GM23338 (cell line): ENCODE measurements at regions not wholly inside any gene's neighbourhood (a gene's known extent, or its start where the extent isn't known, plus 50 kb on each side); places are given as distances from the start of the nearest gene placed in this dataset.

Experiments used
- ATAC-seq: fragments of 200-7000 bp; cut with Tn5 transposase; 3 replicates; pipeline ENCODE4 v1.9.1; 2020
- DNase-seq: peaks from one replicate; pipeline ENCODE4 v3.0.0-alpha.2; 2015; ENCODE audit warnings: low spot score
- H2AFZ ChIP-seq: fragments of 200-600 bp; sonication (generic); 2 replicates; pipeline ENCODE4 v1.8.0; 2016; ENCODE audit warnings: antibody characterized with exemption, mild to moderate bottlenecking, moderate library complexity
- H3F3A ChIP-seq: fragments of 200-600 bp; sonication (generic); replicated peaks from 2 replicates; pipeline ENCODE4 v1.8.0; 2017; ENCODE audit warnings: antibody characterized with exemption, mixed run types, low read depth
- H3K27ac ChIP-seq: fragments of 200-600 bp; sonication (generic); 2 replicates; pipeline ENCODE4 v1.6.1; 2016; ENCODE audit warnings: low read depth
- H3K27me3 ChIP-seq: fragments of 200-600 bp; sonication (generic); 2 replicates; pipeline ENCODE4 v1.8.0; 2016; ENCODE audit warnings: mild to moderate bottlenecking, mixed run types, moderate library complexity; ENCODE audit not compliant: insufficient read depth
- H3K36me3 ChIP-seq: fragments of 200-600 bp; sonication (generic); 2 replicates; pipeline ENCODE4 v1.8.0; 2016; ENCODE audit warnings: mild to moderate bottlenecking; ENCODE audit not compliant: insufficient read depth
- H3K4me1 ChIP-seq: fragments of 200-600 bp; sonication (generic); 2 replicates; pipeline ENCODE4 v1.8.0; 2016; ENCODE audit warnings: mild to moderate bottlenecking, moderate library complexity; ENCODE audit not compliant: insufficient read depth
- H3K4me2 ChIP-seq: fragments of 200-600 bp; sonication (generic); 2 replicates; pipeline ENCODE4 v1.7.1; 2017; ENCODE audit warnings: mixed run types
- H3K4me3 ChIP-seq: fragments of 200-600 bp; sonication (generic); 2 replicates; pipeline ENCODE4 v1.6.1; 2016; ENCODE audit warnings: mixed run types
- H3K79me2 ChIP-seq: fragments of 200-600 bp; sonication (generic); replicated peaks from 2 replicates; pipeline ENCODE4 v1.8.0; 2017; ENCODE audit warnings: mild to moderate bottlenecking; ENCODE audit not compliant: insufficient read depth
- H3K9me2 ChIP-seq: fragments of 200-600 bp; sonication (generic); 2 replicates; pipeline ENCODE4 v1.8.0; 2017; ENCODE audit not compliant: insufficient read depth
- H4K20me1 ChIP-seq: fragments of 200-600 bp; sonication (generic); replicated peaks from 2 replicates; pipeline ENCODE4 v1.8.0; 2017; ENCODE audit warnings: mild to moderate bottlenecking; ENCODE audit not compliant: insufficient read depth
- H3K27ac Mint-ChIP-seq: 2 replicates; pipeline ENCODE4 v1.8.0; 2020; ENCODE audit warnings: inconsistent platforms, mild to moderate bottlenecking, moderate library complexity, mixed read lengths
- H3K27me3 Mint-ChIP-seq: 3 replicates; pipeline ENCODE4 v1.8.0; 2022; ENCODE audit warnings: low read depth, mild to moderate bottlenecking, moderate library complexity, mixed read lengths, inconsistent platforms; ENCODE audit not compliant: insufficient read depth, poor library complexity
- H3K36me3 Mint-ChIP-seq: 3 replicates; pipeline ENCODE4 v1.8.0; 2021; ENCODE audit warnings: low read depth, mild to moderate bottlenecking, inconsistent platforms, moderate library complexity, mixed read lengths
- H3K4me1 Mint-ChIP-seq: 3 replicates; pipeline ENCODE4 v1.8.0; 2020; ENCODE audit warnings: mild to moderate bottlenecking, inconsistent platforms, mixed read lengths
- H3K4me3 Mint-ChIP-seq: 3 replicates; pipeline ENCODE4 v1.8.0; 2021; ENCODE audit warnings: moderate library complexity, mild to moderate bottlenecking, inconsistent platforms, mixed read lengths
- H3K9me3 Mint-ChIP-seq: 3 replicates; pipeline ENCODE4 v1.8.0; 2020; ENCODE audit warnings: moderate library complexity, mild to moderate bottlenecking, inconsistent platforms, mixed read lengths
- CREB1 ChIP-seq: fragments of 250-450 bp; sonication (Bioruptor Pico); IDR thresholded peaks from 2 replicates; pipeline ENCODE4 v1.5.0; 2020; ENCODE audit warnings: low read depth, mild to moderate bottlenecking, moderate library complexity
- EZH2 ChIP-seq: fragments of 200-600 bp; sonication (generic); IDR thresholded peaks from one replicate; pipeline ENCODE4 v1.8.0; 2017; ENCODE audit warnings: antibody characterized with exemption, mild to moderate bottlenecking, low read depth; ENCODE audit not compliant: unreplicated experiment
- EZH2phosphoT487 ChIP-seq: fragments of 200-600 bp; sonication (generic); IDR thresholded peaks from one replicate; pipeline ENCODE4 v1.8.1; 2018; ENCODE audit warnings: antibody characterized with exemption; ENCODE audit not compliant: unreplicated experiment
- JUNB ChIP-seq: IDR thresholded peaks from one replicate; pipeline ENCODE4 v1.6.1; 2016; ENCODE audit warnings: antibody characterized with exemption; ENCODE audit not compliant: unreplicated experiment
- NANOG ChIP-seq: IDR thresholded peaks from 2 replicates; pipeline ENCODE4 v1.6.1; 2016; ENCODE audit warnings: antibody characterized with exemption, borderline replicate concordance
- POLR2AphosphoS5 ChIP-seq: IDR thresholded peaks from 2 replicates; pipeline ENCODE4 v1.6.1; 2016; ENCODE audit warnings: antibody characterized with exemption, low read depth
- STAT1 ChIP-seq: IDR thresholded peaks from one replicate; pipeline ENCODE4 v1.6.1; 2016; ENCODE audit warnings: antibody characterized with exemption; ENCODE audit not compliant: unreplicated experiment
- ZNF114 ChIP-seq: fragments of 250-450 bp; sonication (Bioruptor Pico); IDR thresholded peaks from 2 replicates; pipeline ENCODE4 v1.5.0; 2020; ENCODE audit warnings: mild to moderate bottlenecking, moderate library complexity
- ZNF331 ChIP-seq: fragments of 250-450 bp; sonication (Bioruptor Pico); IDR thresholded peaks from 2 replicates; pipeline ENCODE4 v1.5.0; 2020; ENCODE audit warnings: low read depth, mild to moderate bottlenecking, moderate library complexity
- TF ChIP-seq, protein P1 (sequence below): fragments of 250-450 bp; sonication (Bioruptor Pico); IDR thresholded peaks from 2 replicates; pipeline ENCODE4 v1.5.0; 2020; ENCODE audit warnings: mild to moderate bottlenecking, moderate library complexity
- TF ChIP-seq, protein P2 (sequence below), 2 experiments: fragments of 200-600 bp in 1 of 2; sonication (generic) in 1 of 2; conservative IDR thresholded peaks; 2 replicates each; pipeline versions ENCODE4 v1.5.1 to v1.6.1; 2016 to 2017; ENCODE audit warnings: antibody characterized with exemption in 2 of 2, low read depth in 2 of 2, mild to moderate bottlenecking in 2 of 2, moderate library complexity in 1 of 2
- TF ChIP-seq, protein P3 (sequence below): IDR thresholded peaks from one replicate; pipeline ENCODE4 v1.6.1; 2018; ENCODE audit warnings: antibody characterized with exemption; ENCODE audit not compliant: unreplicated experiment
- TF ChIP-seq, protein P4 (sequence below): IDR thresholded peaks from 2 replicates; pipeline ENCODE4 v1.6.1; 2016; ENCODE audit warnings: antibody characterized with exemption

DNA sequence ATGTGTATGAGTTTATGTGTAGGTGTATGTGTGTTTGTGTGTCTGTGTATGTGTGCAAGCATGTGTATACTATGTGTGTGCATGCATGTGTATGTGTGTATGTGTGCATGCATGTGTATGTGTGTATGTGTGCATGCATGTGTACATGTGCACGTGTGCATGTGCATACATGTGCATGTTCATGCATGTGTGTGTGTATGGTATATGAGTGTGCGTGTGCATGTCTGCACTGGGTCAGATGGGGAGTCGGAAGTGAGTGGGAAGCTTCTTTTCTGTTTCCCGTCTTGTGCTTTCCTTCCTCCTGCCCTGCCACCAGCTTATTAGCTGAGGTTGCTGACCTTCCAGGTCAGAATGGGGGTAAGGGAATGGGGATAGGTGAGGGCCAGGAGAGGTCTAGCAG is 174.7 kb downstream of the MAP2K4 start:
- no peaks in the 10 kb centered on the region for H3K27me3 ChIP-seq
- H2AFZ ChIP-seq, result no peak overlapping the region
- no peaks in the 10 kb centered on the region for H3F3A ChIP-seq
- no peaks in the 10 kb centered on the region for H3K9me2 ChIP-seq
- Mint-ChIP-seq H3K9me3 (no peaks in the 10 kb centered on the region), H3K4me3 (no peak overlapping the region), H3K4me1 (no peaks in the 10 kb centered on the region), H3K27me3 (peaks cover 2% of the 10 kb centered on the region), H3K27ac (no peak overlapping the region), H3K36me3 (no peaks in the 10 kb centered on the region)
- no peaks in the 10 kb centered on the region for H3K79me2 ChIP-seq
- no peak for ATAC-seq
- DNase-seq, result no peak
- no peaks in the 10 kb centered on the region for H4K20me1 ChIP-seq
- no peak overlapping the region for H3K4me2 ChIP-seq
- no peak overlapping the region for H3K4me3 ChIP-seq
- no peaks in the 10 kb centered on the region for H3K4me1 ChIP-seq
- no peak overlapping the region for H3K27ac ChIP-seq
- no peaks in the 10 kb centered on the region for H3K36me3 ChIP-seq
- TF ChIP-seq ZNF114, result no peak
- TF ChIP-seq, protein P1, sequence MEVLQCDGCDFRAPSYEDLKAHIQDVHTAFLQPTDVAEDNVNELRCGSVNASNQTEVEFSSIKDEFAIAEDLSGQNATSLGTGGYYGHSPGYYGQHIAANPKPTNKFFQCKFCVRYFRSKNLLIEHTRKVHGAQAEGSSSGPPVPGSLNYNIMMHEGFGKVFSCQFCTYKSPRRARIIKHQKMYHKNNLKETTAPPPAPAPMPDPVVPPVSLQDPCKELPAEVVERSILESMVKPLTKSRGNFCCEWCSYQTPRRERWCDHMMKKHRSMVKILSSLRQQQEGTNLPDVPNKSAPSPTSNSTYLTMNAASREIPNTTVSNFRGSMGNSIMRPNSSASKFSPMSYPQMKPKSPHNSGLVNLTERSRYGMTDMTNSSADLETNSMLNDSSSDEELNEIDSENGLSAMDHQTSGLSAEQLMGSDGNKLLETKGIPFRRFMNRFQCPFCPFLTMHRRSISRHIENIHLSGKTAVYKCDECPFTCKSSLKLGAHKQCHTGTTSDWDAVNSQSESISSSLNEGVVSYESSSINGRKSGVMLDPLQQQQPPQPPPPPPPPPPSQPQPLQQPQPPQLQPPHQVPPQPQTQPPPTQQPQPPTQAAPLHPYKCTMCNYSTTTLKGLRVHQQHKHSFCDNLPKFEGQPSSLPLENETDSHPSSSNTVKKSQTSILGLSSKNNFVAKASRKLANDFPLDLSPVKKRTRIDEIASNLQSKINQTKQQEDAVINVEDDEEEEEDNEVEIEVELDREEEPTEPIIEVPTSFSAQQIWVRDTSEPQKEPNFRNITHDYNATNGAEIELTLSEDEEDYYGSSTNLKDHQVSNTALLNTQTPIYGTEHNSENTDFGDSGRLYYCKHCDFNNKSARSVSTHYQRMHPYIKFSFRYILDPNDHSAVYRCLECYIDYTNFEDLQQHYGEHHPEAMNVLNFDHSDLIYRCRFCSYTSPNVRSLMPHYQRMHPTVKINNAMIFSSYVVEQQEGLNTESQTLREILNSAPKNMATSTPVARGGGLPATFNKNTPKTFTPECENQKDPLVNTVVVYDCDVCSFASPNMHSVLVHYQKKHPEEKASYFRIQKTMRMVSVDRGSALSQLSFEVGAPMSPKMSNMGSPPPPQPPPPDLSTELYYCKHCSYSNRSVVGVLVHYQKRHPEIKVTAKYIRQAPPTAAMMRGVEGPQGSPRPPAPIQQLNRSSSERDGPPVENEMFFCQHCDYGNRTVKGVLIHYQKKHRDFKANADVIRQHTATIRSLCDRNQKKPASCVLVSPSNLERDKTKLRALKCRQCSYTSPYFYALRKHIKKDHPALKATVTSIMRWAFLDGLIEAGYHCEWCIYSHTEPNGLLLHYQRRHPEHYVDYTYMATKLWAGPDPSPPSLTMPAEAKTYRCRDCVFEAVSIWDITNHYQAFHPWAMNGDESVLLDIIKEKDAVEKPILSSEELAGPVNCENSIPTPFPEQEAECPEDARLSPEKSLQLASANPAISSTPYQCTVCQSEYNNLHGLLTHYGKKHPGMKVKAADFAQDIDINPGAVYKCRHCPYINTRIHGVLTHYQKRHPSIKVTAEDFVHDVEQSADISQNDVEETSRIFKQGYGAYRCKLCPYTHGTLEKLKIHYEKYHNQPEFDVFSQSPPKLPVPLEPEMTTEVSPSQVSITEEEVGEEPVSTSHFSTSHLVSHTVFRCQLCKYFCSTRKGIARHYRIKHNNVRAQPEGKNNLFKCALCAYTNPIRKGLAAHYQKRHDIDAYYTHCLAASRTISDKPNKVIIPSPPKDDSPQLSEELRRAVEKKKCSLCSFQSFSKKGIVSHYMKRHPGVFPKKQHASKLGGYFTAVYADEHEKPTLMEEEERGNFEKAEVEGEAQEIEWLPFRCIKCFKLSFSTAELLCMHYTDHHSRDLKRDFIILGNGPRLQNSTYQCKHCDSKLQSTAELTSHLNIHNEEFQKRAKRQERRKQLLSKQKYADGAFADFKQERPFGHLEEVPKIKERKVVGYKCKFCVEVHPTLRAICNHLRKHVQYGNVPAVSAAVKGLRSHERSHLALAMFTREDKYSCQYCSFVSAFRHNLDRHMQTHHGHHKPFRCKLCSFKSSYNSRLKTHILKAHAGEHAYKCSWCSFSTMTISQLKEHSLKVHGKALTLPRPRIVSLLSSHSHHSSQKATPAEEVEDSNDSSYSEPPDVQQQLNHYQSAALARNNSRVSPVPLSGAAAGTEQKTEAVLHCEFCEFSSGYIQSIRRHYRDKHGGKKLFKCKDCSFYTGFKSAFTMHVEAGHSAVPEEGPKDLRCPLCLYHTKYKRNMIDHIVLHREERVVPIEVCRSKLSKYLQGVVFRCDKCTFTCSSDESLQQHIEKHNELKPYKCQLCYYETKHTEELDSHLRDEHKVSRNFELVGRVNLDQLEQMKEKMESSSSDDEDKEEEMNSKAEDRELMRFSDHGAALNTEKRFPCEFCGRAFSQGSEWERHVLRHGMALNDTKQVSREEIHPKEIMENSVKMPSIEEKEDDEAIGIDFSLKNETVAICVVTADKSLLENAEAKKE (CRISPR knock-in tag), result no peak
- TF ChIP-seq JUNB, result no peak
- TF ChIP-seq EZH2, result no peak
- TF ChIP-seq, protein P2, sequence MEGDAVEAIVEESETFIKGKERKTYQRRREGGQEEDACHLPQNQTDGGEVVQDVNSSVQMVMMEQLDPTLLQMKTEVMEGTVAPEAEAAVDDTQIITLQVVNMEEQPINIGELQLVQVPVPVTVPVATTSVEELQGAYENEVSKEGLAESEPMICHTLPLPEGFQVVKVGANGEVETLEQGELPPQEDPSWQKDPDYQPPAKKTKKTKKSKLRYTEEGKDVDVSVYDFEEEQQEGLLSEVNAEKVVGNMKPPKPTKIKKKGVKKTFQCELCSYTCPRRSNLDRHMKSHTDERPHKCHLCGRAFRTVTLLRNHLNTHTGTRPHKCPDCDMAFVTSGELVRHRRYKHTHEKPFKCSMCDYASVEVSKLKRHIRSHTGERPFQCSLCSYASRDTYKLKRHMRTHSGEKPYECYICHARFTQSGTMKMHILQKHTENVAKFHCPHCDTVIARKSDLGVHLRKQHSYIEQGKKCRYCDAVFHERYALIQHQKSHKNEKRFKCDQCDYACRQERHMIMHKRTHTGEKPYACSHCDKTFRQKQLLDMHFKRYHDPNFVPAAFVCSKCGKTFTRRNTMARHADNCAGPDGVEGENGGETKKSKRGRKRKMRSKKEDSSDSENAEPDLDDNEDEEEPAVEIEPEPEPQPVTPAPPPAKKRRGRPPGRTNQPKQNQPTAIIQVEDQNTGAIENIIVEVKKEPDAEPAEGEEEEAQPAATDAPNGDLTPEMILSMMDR (conservative IDR thresholded peaks at IDR 0.05; ENCODE audit: low read depth in 2 of 2), result no peak
- TF ChIP-seq STAT1, result no peak
- TF ChIP-seq POLR2AphosphoS5, result no peak
- TF ChIP-seq, protein P3, sequence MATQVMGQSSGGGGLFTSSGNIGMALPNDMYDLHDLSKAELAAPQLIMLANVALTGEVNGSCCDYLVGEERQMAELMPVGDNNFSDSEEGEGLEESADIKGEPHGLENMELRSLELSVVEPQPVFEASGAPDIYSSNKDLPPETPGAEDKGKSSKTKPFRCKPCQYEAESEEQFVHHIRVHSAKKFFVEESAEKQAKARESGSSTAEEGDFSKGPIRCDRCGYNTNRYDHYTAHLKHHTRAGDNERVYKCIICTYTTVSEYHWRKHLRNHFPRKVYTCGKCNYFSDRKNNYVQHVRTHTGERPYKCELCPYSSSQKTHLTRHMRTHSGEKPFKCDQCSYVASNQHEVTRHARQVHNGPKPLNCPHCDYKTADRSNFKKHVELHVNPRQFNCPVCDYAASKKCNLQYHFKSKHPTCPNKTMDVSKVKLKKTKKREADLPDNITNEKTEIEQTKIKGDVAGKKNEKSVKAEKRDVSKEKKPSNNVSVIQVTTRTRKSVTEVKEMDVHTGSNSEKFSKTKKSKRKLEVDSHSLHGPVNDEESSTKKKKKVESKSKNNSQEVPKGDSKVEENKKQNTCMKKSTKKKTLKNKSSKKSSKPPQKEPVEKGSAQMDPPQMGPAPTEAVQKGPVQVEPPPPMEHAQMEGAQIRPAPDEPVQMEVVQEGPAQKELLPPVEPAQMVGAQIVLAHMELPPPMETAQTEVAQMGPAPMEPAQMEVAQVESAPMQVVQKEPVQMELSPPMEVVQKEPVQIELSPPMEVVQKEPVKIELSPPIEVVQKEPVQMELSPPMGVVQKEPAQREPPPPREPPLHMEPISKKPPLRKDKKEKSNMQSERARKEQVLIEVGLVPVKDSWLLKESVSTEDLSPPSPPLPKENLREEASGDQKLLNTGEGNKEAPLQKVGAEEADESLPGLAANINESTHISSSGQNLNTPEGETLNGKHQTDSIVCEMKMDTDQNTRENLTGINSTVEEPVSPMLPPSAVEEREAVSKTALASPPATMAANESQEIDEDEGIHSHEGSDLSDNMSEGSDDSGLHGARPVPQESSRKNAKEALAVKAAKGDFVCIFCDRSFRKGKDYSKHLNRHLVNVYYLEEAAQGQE, result no peak
- no peak for TF ChIP-seq CREB1 (CRISPR knock-in tag)
- TF ChIP-seq ZNF331 (CRISPR knock-in tag), result no peak
- TF ChIP-seq NANOG, result no peak
- TF ChIP-seq, protein P4, sequence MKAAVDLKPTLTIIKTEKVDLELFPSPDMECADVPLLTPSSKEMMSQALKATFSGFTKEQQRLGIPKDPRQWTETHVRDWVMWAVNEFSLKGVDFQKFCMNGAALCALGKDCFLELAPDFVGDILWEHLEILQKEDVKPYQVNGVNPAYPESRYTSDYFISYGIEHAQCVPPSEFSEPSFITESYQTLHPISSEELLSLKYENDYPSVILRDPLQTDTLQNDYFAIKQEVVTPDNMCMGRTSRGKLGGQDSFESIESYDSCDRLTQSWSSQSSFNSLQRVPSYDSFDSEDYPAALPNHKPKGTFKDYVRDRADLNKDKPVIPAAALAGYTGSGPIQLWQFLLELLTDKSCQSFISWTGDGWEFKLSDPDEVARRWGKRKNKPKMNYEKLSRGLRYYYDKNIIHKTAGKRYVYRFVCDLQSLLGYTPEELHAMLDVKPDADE, result no peak
- no peak for TF ChIP-seq EZH2phosphoT487
